Heart left ventricle (tissue), 16 donors: ENCODE measurements at regions not wholly inside any gene's neighbourhood (a gene's known extent, or its start where the extent isn't known, plus 50 kb on each side); places are given as distances from the start of the nearest gene placed in this dataset.

Experiments
- ATAC-seq, 4 donors: fragments of 200-7000 bp; cut with Tn5 transposase; one replicate each; pipeline ENCODE4 v1.9.1; 2020 to 2022; ENCODE audit warnings: moderate library complexity in 4 of 4, mild to moderate bottlenecking in 3 of 4, moderate number of reproducible peaks in 1 of 4
- DNase-seq, 5 donors: peaks; one replicate each; pipeline ENCODE4 v3.0.0-alpha.2; 2020
- H3K27ac ChIP-seq, 12 donors: fragments of 200-600 bp; sonication (generic) in 4 of 12; one replicate each; pipeline versions ENCODE4 v1.5.0 to v1.8.0; 2016 to 2022; ENCODE audit warnings: mild to moderate bottlenecking in 2 of 12
- H3K27me3 ChIP-seq, 9 donors: fragments of 200-600 bp; sonication (generic) in 2 of 9; one replicate each; pipeline versions ENCODE4 v1.5.1 to v1.8.0; 2016 to 2022; ENCODE audit warnings: mild to moderate bottlenecking in 3 of 9
- H3K36me3 ChIP-seq, 9 donors: fragments of 200-600 bp; sonication (generic) in 2 of 9; one replicate each; pipeline versions ENCODE4 v1.5.0 to v1.8.0; 2018 to 2022; ENCODE audit warnings: mild to moderate bottlenecking in 2 of 9
- H3K4me1 ChIP-seq, 12 donors: fragments of 200-600 bp; sonication (generic) in 4 of 12; one replicate each; pipeline versions ENCODE4 v1.5.0 to v1.8.0; 2016 to 2022; ENCODE audit warnings: mild to moderate bottlenecking in 3 of 12
- H3K4me3 ChIP-seq, 12 donors: fragments of 200-600 bp; sonication (generic) in 4 of 12; one replicate each; pipeline versions ENCODE4 v1.5.0 to v1.8.0; 2017 to 2022; ENCODE audit warnings: mild to moderate bottlenecking in 9 of 12, moderate library complexity in 4 of 12
- H3K9me3 ChIP-seq, 12 donors: fragments of 200-600 bp; sonication (generic) in 4 of 12; one replicate each; pipeline versions ENCODE4 v1.5.0 to v1.8.0; 2016 to 2022; ENCODE audit warnings: mild to moderate bottlenecking in 1 of 12
- CTCF ChIP-seq, 12 donors: fragments of 200-600 bp; sonication (generic) in 4 of 12; IDR thresholded peaks; one replicate each; pipeline versions ENCODE4 v1.5.0 to v1.8.0; 2018 to 2022; ENCODE audit warnings: antibody characterized with exemption in 12 of 12, mild to moderate bottlenecking in 5 of 12
- POLR2A ChIP-seq, 2 donors: fragments of 450-650 bp; IDR thresholded peaks; one replicate each; pipeline ENCODE4 v1.6.1; 2017; ENCODE audit warnings: antibody characterized with exemption in 2 of 2, mild to moderate bottlenecking in 2 of 2, moderate library complexity in 2 of 2
- WGBS, 4 donors: extraction: QIAGEN DNeasy Blood & Tissue Kit in 2 of 4; methylation state at CpG; one replicate each; pipeline versions ENCODE4 v1.1.5 to v1.1.7; 2013 to 2018; 5-methylcytosine and 5-hydroxymethylcytosine counted together
- intact Hi-C, 10 donors: fragments of 100-400 bp; cut with DNase I; formaldehyde crosslinking; loops; one replicate each; pipeline versions ENCODE4 v1.11.1 to v1.14.2; 2022
- donor health status: ischemic (EF 13 %, LVEDD 7.1; RV severe dilation, severe dysfunction).
- donor health status: healthy with polysubstance abuse.
- donor health status: DM: no; HTN: yes; CAD: no.
- donor health status: DM: no; HTN: no; CAD: no.
- donor health status: ischemic (EF 25% LVEDD 6.9; RV normal size, moderate dysfunction).
- donor health status: ischemic (EF 25% LVEDD 5.7; RV mildly dilated, moderate dysfunction).
- donor health status: healthy.
- donor health status: DM: yes; HTN: yes; CAD: no.
- donor health status: ischemic (EF 35%, LVEDD 5.7; RV mildly dilated, moderate dysfunction).
- donor health status: nonischemic (EF 11% LVEDD 7.7; RV severe dilation, severe dysfunction).
- donor health status: DM: yes; HTN: yes; CAD: no.
- donor health status: PGD.
- donor health status: ischemic (EF 29% LVEDD 5.4; RV normal size, mild dysfunction).
- donor health status: nonischemic (EF 23%, LVEDD 6.1; RV moderate dilation, normal function).

- WGBS, 4 donors = 68 to 76% (median 70%) methylated on average over 1 of the region's 1 CpG
- no peaks in the 10 kb centered on the region for H3K27me3 ChIP-seq
- ATAC-seq = no peak
- H3K4me3 ChIP-seq = no peak overlapping the region
- H3K9me3 ChIP-seq = no peaks in the 10 kb centered on the region
- no peaks in the 10 kb centered on the region for H3K4me1 ChIP-seq
- H3K27ac ChIP-seq = no peak overlapping the region
- no peaks in the 10 kb centered on the region for H3K36me3 ChIP-seq
- intact Hi-C loops = no loop called here
- no peak for DNase-seq
- TF ChIP-seq CTCF (IDR thresholded peaks at IDR 0.05) = no peak
- TF ChIP-seq POLR2A (IDR thresholded peaks at IDR 0.05) = no peak
These were observed 135.1 kb downstream of the ID4 start for GRCh38 chr6:19972221-19972620.

- Histone ChIP-seq H3K27ac (no peak overlapping the region), H3K27me3 (no peaks in the 10 kb centered on the region), H3K9me3 (no peaks in the 10 kb centered on the region), H3K4me1 (no peaks in the 10 kb centered on the region), H3K36me3 (no peaks in the 10 kb centered on the region), H3K4me3 (no peak overlapping the region)
- ATAC-seq = no peak
- 68 to 75% (median 73%) methylated on average over 12 of the region's 12 CpGs for WGBS, 4 donors
- DNase-seq = no peak
- no peak for TF ChIP-seq POLR2A (IDR thresholded peaks at IDR 0.05)
- no peak for TF ChIP-seq CTCF (IDR thresholded peaks at IDR 0.05)
- intact Hi-C loops = no loop called here
These were observed 139.4 kb downstream of the ID4 start for GRCh38 chr6:19976411-19977129.

- H3K4me1 ChIP-seq = no peaks in the 10 kb centered on the region
- no peak overlapping the region for H3K4me3 ChIP-seq
- H3K27me3 ChIP-seq = peaks cover 0 to 4% (median 0%) of the 10 kb centered on the region in 9 donors
- TF ChIP-seq POLR2A (IDR thresholded peaks at IDR 0.05) (no peak), CTCF (IDR thresholded peaks at IDR 0.05) (no peak)
- ATAC-seq (no peak), DNase-seq (no peak)
- intact Hi-C loops = no loop called here
- no peak overlapping the region for H3K27ac ChIP-seq
- WGBS, 4 donors = 81 to 86% (median 84%) methylated on average over 7 of the region's 7 CpGs
- H3K36me3 ChIP-seq = no peaks in the 10 kb centered on the region
- no peaks in the 10 kb centered on the region for H3K9me3 ChIP-seq
These were observed 141.9 kb downstream of the ID4 start for GRCh38 chr6:19979059-19979458.

GRCh38 chr6:19979986-19980385, 142.8 kb downstream of the ID4 start:
- intact Hi-C loops = no loop called here
- TF ChIP-seq POLR2A (IDR thresholded peaks at IDR 0.05) = no peak
- no peak for TF ChIP-seq CTCF (IDR thresholded peaks at IDR 0.05)
- no peaks in the 10 kb centered on the region for H3K36me3 ChIP-seq
- no peak overlapping the region for H3K4me3 ChIP-seq
- 59 to 78% (median 66%) methylated on average over 1 of the region's 1 CpG for WGBS, 4 donors
- H3K4me1 ChIP-seq = no peaks in the 10 kb centered on the region
- no peaks in the 10 kb centered on the region for H3K9me3 ChIP-seq
- DNase-seq (no peak), ATAC-seq (no peak)
- H3K27me3 ChIP-seq = peaks cover 0 to 4% (median 0%) of the 10 kb centered on the region in 9 donors
- H3K27ac ChIP-seq = no peak overlapping the region
